ENCODE measurements at regions not wholly inside any gene's neighbourhood (a gene's known extent, or its start where the extent isn't known, plus 50 kb on each side); places are given as distances from the start of the nearest gene placed in this dataset.
"Not testable (repeated sequence)": the region's sequence is repeated elsewhere in the genome, so short reads cannot be mapped to it uniquely, and the experiment has no call there.

- no peak for DNase-seq (ENCODE audit: low read depth)
Observed at GRCh38 chr11:23257088-23257487, 396.8 kb upstream of the CCDC179 start.

GRCh38 chr11:23257556-23257955 lies 397.3 kb upstream of the CCDC179 start:
- DNase-seq (ENCODE audit: low read depth) = no peak

GRCh38 chr11:23263466-23263865 lies 403.2 kb upstream of the CCDC179 start:
- DNase-seq (ENCODE audit: low read depth) = no peak

- DNase-seq (ENCODE audit: low read depth) = no peak
Observed at GRCh38 chr11:23272095-23272494, 411.8 kb upstream of the CCDC179 start.

GRCh38 chr11:23278121-23278520 lies 417.8 kb upstream of the CCDC179 start:
- DNase-seq (ENCODE audit: low read depth) = no peak

- no peak for DNase-seq (ENCODE audit: low read depth)
Observed at GRCh38 chr11:23280088-23280487, 419.8 kb upstream of the CCDC179 start.

GRCh38 chr11:23283666-23284065 lies 423.4 kb upstream of the CCDC179 start:
- DNase-seq (ENCODE audit: low read depth) = no peak

- no peak for DNase-seq (ENCODE audit: low read depth)
Observed at GRCh38 chr11:23284631-23285030, 424.4 kb upstream of the CCDC179 start.

- DNase-seq (ENCODE audit: low read depth) = no peak
Observed at GRCh38 chr11:23288003-23288783, 427.9 kb upstream of the CCDC179 start.

GRCh38 chr11:23295241-23295640 lies 435.0 kb upstream of the CCDC179 start:
- no peak for DNase-seq (ENCODE audit: low read depth)

- DNase-seq (ENCODE audit: low read depth) = no peak
Observed at GRCh38 chr11:23308041-23308440, 447.8 kb upstream of the CCDC179 start.

- no peak for DNase-seq (ENCODE audit: low read depth)
Observed at GRCh38 chr11:23310276-23310675, 450.0 kb upstream of the CCDC179 start.

GRCh38 chr11:23311986-23312940 lies 452.0 kb upstream of the CCDC179 start:
- DNase-seq (ENCODE audit: low read depth) = no peak

- no peak for DNase-seq (ENCODE audit: low read depth)
Observed at GRCh38 chr11:23313001-23313400, 452.7 kb upstream of the CCDC179 start.

- DNase-seq (ENCODE audit: low read depth) = no peak
Observed at GRCh38 chr11:23314162-23314561, 453.9 kb upstream of the CCDC179 start.

- DNase-seq (ENCODE audit: low read depth) = no peak
Observed at GRCh38 chr11:23315286-23315685, 455.0 kb upstream of the CCDC179 start.

- no peak for DNase-seq (ENCODE audit: low read depth)
Observed at GRCh38 chr11:23317816-23318215, 457.5 kb upstream of the CCDC179 start.

GRCh38 chr11:23318670-23319069 lies 458.4 kb upstream of the CCDC179 start:
- no peak for DNase-seq (ENCODE audit: low read depth)

- no peak for DNase-seq (ENCODE audit: low read depth)
Observed at GRCh38 chr11:23320131-23320530, 459.9 kb upstream of the CCDC179 start.

- not testable (repeated sequence) for DNase-seq (ENCODE audit: low read depth)
Observed at GRCh38 chr11:23335586-23335985, 475.3 kb upstream of the CCDC179 start.

- no peak for DNase-seq (ENCODE audit: low read depth)
Observed at GRCh38 chr11:23336961-23337360, 476.7 kb upstream of the CCDC179 start.

GRCh38 chr11:23353611-23354010 lies 493.3 kb upstream of the CCDC179 start:
- DNase-seq (ENCODE audit: low read depth) = no peak

- no peak for DNase-seq (ENCODE audit: low read depth)
Observed at GRCh38 chr11:23359297-23359696, 499.0 kb upstream of the CCDC179 start.
